Breast epithelium (tissue), 4 donors: ENCODE measurements at regions not wholly inside any gene's neighbourhood (a gene's known extent, or its start where the extent isn't known, plus 50 kb on each side); places are given as distances from the start of the nearest gene placed in this dataset.

Experiments
- DNase-seq, 2 donors: peaks; one replicate each; pipeline ENCODE4 v3.0.0-alpha.2; 2019; ENCODE audit warnings: low spot score in 2 of 2
- H3K27ac ChIP-seq, 2 donors: fragments of 200-600 bp; sonication (generic) in 1 of 2; one replicate each; pipeline ENCODE4 v1.5.1; 2016 to 2019; ENCODE audit warnings: mild to moderate bottlenecking in 1 of 2
- H3K27me3 ChIP-seq, 2 donors: fragments of 200-600 bp; sonication (generic) in 1 of 2; one replicate each; pipeline versions ENCODE4 v1.5.1 to v1.6.0; 2017 to 2019; ENCODE audit warnings: control low read depth in 1 of 2, mild to moderate bottlenecking in 1 of 2
- H3K36me3 ChIP-seq: fragments of 200-600 bp; one replicate; pipeline ENCODE4 v1.5.1; 2019
- H3K4me1 ChIP-seq, 2 donors: fragments of 200-600 bp; sonication (generic); one replicate each; pipeline ENCODE4 v1.5.1; 2016 to 2019; ENCODE audit warnings: control low read depth in 1 of 2
- H3K4me3 ChIP-seq, 3 donors: fragments of 200-600 bp; sonication (generic); 1 replicate in 2 of 3; 2 replicates in 1 of 3; pipeline ENCODE4 v1.5.1; 2016 to 2019; ENCODE audit warnings: mild to moderate bottlenecking in 3 of 3, moderate library complexity in 2 of 3
- H3K9me3 ChIP-seq, 2 donors: fragments of 200-600 bp; sonication (generic) in 1 of 2; one replicate each; pipeline ENCODE4 v1.5.1; 2016 to 2019; ENCODE audit warnings: control low read depth in 1 of 2
- CTCF ChIP-seq, 3 donors: fragments of 450-650 bp; IDR thresholded peaks; one replicate each; pipeline ENCODE4 v1.5.1; 2016 to 2017; ENCODE audit warnings: antibody characterized with exemption in 3 of 3, mild to moderate bottlenecking in 3 of 3, moderate library complexity in 3 of 3
- POLR2A ChIP-seq: fragments of 450-650 bp; IDR thresholded peaks from one replicate; pipeline ENCODE4 v1.6.1; 2016; ENCODE audit warnings: antibody characterized with exemption, mild to moderate bottlenecking, moderate library complexity
- POLR2AphosphoS5 ChIP-seq, 3 donors: sonication (generic); formaldehyde crosslinking; IDR thresholded peaks; one replicate each; pipeline ENCODE4 v1.6.1; 2017; ENCODE audit warnings: antibody characterized with exemption in 3 of 3
- intact Hi-C: fragments of 100-400 bp; cut with DNase I; formaldehyde crosslinking; loops from one replicate; pipeline ENCODE4 v1.15.1; 2023; ENCODE audit warnings: low total_unique reads

GRCh38 chr6:122297010-122297409 is 102.4 kb upstream of the HSF2 start:
- intact Hi-C loops, result no loop called here
- H3K27ac ChIP-seq, result no peak overlapping the region
- H3K27me3 ChIP-seq, result no peaks in the 10 kb centered on the region
- no peak for TF ChIP-seq CTCF (IDR thresholded peaks at IDR 0.05)
- no peaks in the 10 kb centered on the region for H3K4me1 ChIP-seq
- no peaks in the 10 kb centered on the region for H3K36me3 ChIP-seq
- no peak overlapping the region for H3K4me3 ChIP-seq
- no peaks in the 10 kb centered on the region for H3K9me3 ChIP-seq
- DNase-seq, result no peak

DNA sequence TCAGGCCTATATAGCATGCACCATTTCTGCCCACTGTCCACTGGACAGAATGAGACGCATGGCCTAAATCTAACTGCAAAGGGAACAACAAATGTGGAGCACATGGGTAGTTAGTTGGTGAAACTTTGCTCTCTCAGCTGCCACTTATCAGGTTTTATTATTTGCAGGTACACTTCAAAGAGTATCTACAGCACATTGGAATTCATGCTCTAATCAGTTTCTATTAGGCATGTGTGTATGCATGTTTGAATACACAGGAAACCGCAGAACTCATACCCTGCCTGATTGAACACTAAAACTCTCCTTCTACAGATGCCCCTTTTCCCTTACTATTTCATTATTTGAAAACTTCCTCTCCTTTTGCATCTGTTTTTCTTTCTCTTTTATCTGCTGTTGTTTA is 97.4 kb upstream of the HSF2 start:
- intact Hi-C loops, result no loop called here
- no peaks in the 10 kb centered on the region for H3K27me3 ChIP-seq

DNA sequence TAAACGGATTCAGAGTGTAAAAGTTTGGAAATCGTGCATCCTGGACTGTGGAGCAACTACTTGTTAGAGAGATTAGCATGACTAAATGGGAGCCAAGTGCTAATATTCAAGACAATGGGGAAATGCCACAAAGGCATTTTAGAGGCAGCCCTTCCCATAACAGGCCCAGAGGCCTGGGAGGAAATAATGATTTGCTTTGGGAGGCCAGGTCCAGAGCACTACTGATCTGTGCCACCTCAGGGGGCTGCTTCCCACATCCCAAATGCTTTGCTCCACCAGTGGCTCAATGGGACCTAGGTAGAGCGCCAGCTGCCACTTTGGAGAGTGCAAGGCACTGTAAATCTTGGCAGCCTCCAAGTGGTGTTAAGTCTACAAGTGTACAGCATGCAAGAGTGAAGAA is 91.9 kb upstream of the HSF2 start:
- peaks cover 7 to 11% of the 10 kb centered on the region in 2 donors for H3K9me3 ChIP-seq
- H3K4me3 ChIP-seq, result no peak overlapping the region
- H3K4me1 ChIP-seq, result no peaks in the 10 kb centered on the region
- no peaks in the 10 kb centered on the region for H3K36me3 ChIP-seq
- TF ChIP-seq CTCF (IDR thresholded peaks at IDR 0.05), result no peak
- no peak for DNase-seq
- no peaks in the 10 kb centered on the region for H3K27me3 ChIP-seq
- intact Hi-C loops, result no loop called here
- no peak overlapping the region for H3K27ac ChIP-seq

More for the DNA sequence above, 97.4 kb upstream of the HSF2 start:
- H3K36me3 ChIP-seq, result no peaks in the 10 kb centered on the region
- H3K4me3 ChIP-seq, result no peak overlapping the region
- no peaks in the 10 kb centered on the region for H3K9me3 ChIP-seq
- H3K27ac ChIP-seq, result no peak overlapping the region
- no peak for DNase-seq
- TF ChIP-seq CTCF (IDR thresholded peaks at IDR 0.05) (no peak), POLR2A (no peak), POLR2AphosphoS5 (IDR thresholded peaks at IDR 0.05) (no peak)
- no peaks in the 10 kb centered on the region for H3K4me1 ChIP-seq

GRCh38 chr6:122308074-122308473 is 91.4 kb upstream of the HSF2 start:
- no peak for DNase-seq
- H3K27me3 ChIP-seq, result no peaks in the 10 kb centered on the region
- H3K36me3 ChIP-seq, result no peaks in the 10 kb centered on the region
- H3K9me3 ChIP-seq, result peaks cover 7 to 11% of the 10 kb centered on the region in 2 donors
- H3K4me1 ChIP-seq, result no peaks in the 10 kb centered on the region
- no peak overlapping the region for H3K27ac ChIP-seq
- intact Hi-C loops, result no loop called here
- TF ChIP-seq POLR2A (no peak), CTCF (IDR thresholded peaks at IDR 0.05) (no peak), POLR2AphosphoS5 (IDR thresholded peaks at IDR 0.05) (no peak)
- H3K4me3 ChIP-seq, result no peak overlapping the region

GRCh38 chr6:122315842-122316241 is 83.6 kb upstream of the HSF2 start:
- Histone ChIP-seq H3K4me1 (no peaks in the 10 kb centered on the region), H3K9me3 (peaks cover 0 to 10% of the 10 kb centered on the region in 2 donors), H3K27ac (no peak overlapping the region), H3K27me3 (no peaks in the 10 kb centered on the region), H3K4me3 (no peak overlapping the region), H3K36me3 (no peaks in the 10 kb centered on the region)
- DNase-seq, result no peak
- intact Hi-C loops, result no loop called here
- no peak for TF ChIP-seq POLR2AphosphoS5 (IDR thresholded peaks at IDR 0.05)
- no peak for TF ChIP-seq CTCF (IDR thresholded peaks at IDR 0.05)
- no peak for TF ChIP-seq POLR2A
